TTC549 (cell line): ENCODE measurements at regions not wholly inside any gene's neighbourhood (a gene's known extent, or its start where the extent isn't known, plus 50 kb on each side); places are given as distances from the start of the nearest gene placed in this dataset.
"Not testable (repeated sequence)": the region's sequence is repeated elsewhere in the genome, so short reads cannot be mapped to it uniquely, and the experiment has no call there.

Experiments used
- FAIRE-seq: peaks from 2 replicates; lab custom pipeline; 2012; peaks lifted over from hg19 to GRCh38; lab: Jason Lieb, UNC

GRCh38 chr2:116922414-116922813 lies 892.1 kb upstream of the DDX18 start:
- no peak for FAIRE-seq

- FAIRE-seq, result no peak
Measured at GRCh38 chr2:116924509-116924908, 890.0 kb upstream of the DDX18 start.

GRCh38 chr2:116935097-116935814 lies 879.2 kb upstream of the DDX18 start:
- FAIRE-seq, result no peak

- no peak for FAIRE-seq
Measured at GRCh38 chr2:116948258-116948657, 866.2 kb upstream of the DDX18 start.

- no peak for FAIRE-seq
Measured at GRCh38 chr2:116949249-116949648, 865.2 kb upstream of the DDX18 start.

GRCh38 chr2:116952254-116952653 lies 862.2 kb upstream of the DDX18 start:
- FAIRE-seq, result no peak

- FAIRE-seq, result no peak
Measured at GRCh38 chr2:116955646-116956045, 858.8 kb upstream of the DDX18 start.

- FAIRE-seq, result no peak
Measured at GRCh38 chr2:116975608-116976007, 838.9 kb upstream of the DDX18 start.

GRCh38 chr2:116979916-116980764 lies 834.4 kb upstream of the DDX18 start:
- no peak for FAIRE-seq

GRCh38 chr2:116987447-116987846 lies 827.0 kb upstream of the DDX18 start:
- no peak for FAIRE-seq

GRCh38 chr2:116988303-116988702 lies 826.2 kb upstream of the DDX18 start:
- FAIRE-seq, result no peak

- no peak for FAIRE-seq
Measured at GRCh38 chr2:117019357-117019756, 795.1 kb upstream of the DDX18 start.

- no peak for FAIRE-seq
Measured at GRCh38 chr2:117027646-117028045, 786.8 kb upstream of the DDX18 start.

- not testable (repeated sequence) for FAIRE-seq
Measured at GRCh38 chr2:117028708-117029107, 785.8 kb upstream of the DDX18 start.

GRCh38 chr2:117055499-117056375 lies 758.8 kb upstream of the DDX18 start:
- no peak for FAIRE-seq

GRCh38 chr2:117056376-117056748 lies 758.1 kb upstream of the DDX18 start:
- FAIRE-seq, result no peak

GRCh38 chr2:117057016-117057415 lies 757.5 kb upstream of the DDX18 start:
- FAIRE-seq, result no peak

GRCh38 chr2:117058366-117058765 lies 756.1 kb upstream of the DDX18 start:
- no peak for FAIRE-seq

- FAIRE-seq, result no peak
Measured at GRCh38 chr2:117064021-117064420, 750.5 kb upstream of the DDX18 start.

- no peak for FAIRE-seq
Measured at GRCh38 chr2:117065912-117066311, 748.6 kb upstream of the DDX18 start.

GRCh38 chr2:117067900-117068299 lies 746.6 kb upstream of the DDX18 start:
- FAIRE-seq, result no peak

GRCh38 chr2:117068371-117068770 lies 746.1 kb upstream of the DDX18 start:
- FAIRE-seq, result no peak
